Esophagus muscularis mucosa (tissue), 2 donors: ENCODE measurements at regions not wholly inside any gene's neighbourhood (a gene's known extent, or its start where the extent isn't known, plus 50 kb on each side); places are given as distances from the start of the nearest gene placed in this dataset.

Experiments
- EP300 ChIP-seq: sonication (generic); formaldehyde crosslinking; IDR thresholded peaks from one replicate; pipeline ENCODE4 v1.6.1; 2017; ENCODE audit warnings: antibody characterized with exemption
- POLR2A ChIP-seq: fragments of 450-650 bp; IDR thresholded peaks from one replicate; pipeline ENCODE4 v1.6.1; 2017; ENCODE audit warnings: antibody characterized with exemption, moderate library complexity, mild to moderate bottlenecking, low read depth

DNA sequence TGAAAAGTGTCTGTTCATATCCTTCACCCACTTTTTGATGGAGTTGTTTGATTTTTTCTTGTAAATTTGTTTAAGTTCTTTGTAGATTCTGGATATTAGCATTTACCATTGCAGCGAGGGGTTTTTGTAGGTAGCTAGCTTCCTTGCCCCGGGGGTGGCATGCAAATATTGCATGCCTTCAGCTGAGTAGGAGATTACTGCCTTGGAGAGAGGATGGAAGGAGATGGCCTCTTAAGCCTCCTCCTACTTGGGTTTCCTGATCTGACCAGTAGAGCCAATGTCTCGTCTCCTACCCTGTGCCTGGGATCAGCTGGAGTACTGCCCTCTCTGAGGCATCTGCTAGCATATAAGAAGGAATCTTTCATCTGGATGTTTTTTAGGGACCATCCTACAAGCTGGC lies 134.4 kb upstream of the CCND2 start:
- TF ChIP-seq EP300 = no peak
- no peak for TF ChIP-seq POLR2A
